HUES64 (cell line): ENCODE measurements at regions not wholly inside any gene's neighbourhood (a gene's known extent, or its start where the extent isn't known, plus 50 kb on each side); places are given as distances from the start of the nearest gene placed in this dataset.

ENCODE experiments used
- H3K27ac ChIP-seq: 2 replicates; pipeline ENCODE4 v1.7.0; 2013; ENCODE audit warnings: low read depth, low read length, inconsistent platforms
- H3K27me3 ChIP-seq: 2 replicates; pipeline ENCODE4 v1.6.1; 2013; ENCODE audit warnings: mild to moderate bottlenecking, low read length; ENCODE audit not compliant: insufficient read depth
- H3K36me3 ChIP-seq: 2 replicates; pipeline ENCODE4 v1.6.1; 2013; ENCODE audit warnings: mild to moderate bottlenecking, low read length; ENCODE audit not compliant: insufficient read depth
- H3K4me1 ChIP-seq: 2 replicates; pipeline ENCODE4 v1.6.1; 2013; ENCODE audit warnings: mild to moderate bottlenecking, low read length, moderate library complexity; ENCODE audit not compliant: insufficient read depth
- H3K4me3 ChIP-seq: 2 replicates; pipeline ENCODE4 v1.5.1; 2013; ENCODE audit warnings: mild to moderate bottlenecking, low read length, moderate library complexity
- H3K9ac ChIP-seq: 2 replicates; pipeline ENCODE4 v1.6.1; 2013; ENCODE audit warnings: mild to moderate bottlenecking, low read depth, low read length
- H3K9me3 ChIP-seq: 2 replicates; pipeline ENCODE4 v1.6.1; 2013; ENCODE audit warnings: low read depth, low read length; ENCODE audit not compliant: insufficient read depth
- WGBS: fragments of 150-250, 120-280 bp; methylation state at CpG from one replicate; pipeline ENCODE4 v1.1.7; 2013; ENCODE audit warnings: missing lambda C conversion rate; 5-methylcytosine and 5-hydroxymethylcytosine counted together

GRCh38 chr9:1416261-1416660 is 366.1 kb downstream of the DMRT2 start:
- 92% methylated on average over 3 of the region's 4 CpGs for WGBS
- H3K27me3 ChIP-seq: no peaks in the 10 kb centered on the region

GRCh38 chr9:1421436-1421835 is 371.3 kb downstream of the DMRT2 start:
- Histone ChIP-seq H3K4me3 (no peak overlapping the region), H3K27me3 (no peaks in the 10 kb centered on the region), H3K9me3 (peaks cover 15% of the 10 kb centered on the region), H3K4me1 (no peaks in the 10 kb centered on the region), H3K9ac (no peak overlapping the region), H3K27ac (no peak overlapping the region), H3K36me3 (no peaks in the 10 kb centered on the region)
- 91% methylated on average over 3 of the region's 4 CpGs for WGBS

More at GRCh38 chr9:1416261-1416660, 366.1 kb downstream of the DMRT2 start:
- Histone ChIP-seq H3K4me1 (no peaks in the 10 kb centered on the region), H3K4me3 (no peak overlapping the region), H3K27ac (no peak overlapping the region), H3K9ac (no peak overlapping the region), H3K36me3 (no peaks in the 10 kb centered on the region), H3K9me3 (0 out of 2 replicates have a peak, but pooled peaks cover 2% of the 10 kb centered on the region)

GRCh38 chr9:1427875-1428274 is 377.7 kb downstream of the DMRT2 start:
- no peaks in the 10 kb centered on the region for H3K4me1 ChIP-seq
- no peak overlapping the region for H3K9ac ChIP-seq
- H3K4me3 ChIP-seq: no peak overlapping the region
- H3K27me3 ChIP-seq: no peaks in the 10 kb centered on the region; the same call in 1 of the 2 replicates
- peaks cover 13% of the 10 kb centered on the region for H3K9me3 ChIP-seq
- 93% methylated on average over 2 of the region's 2 CpGs for WGBS
- H3K36me3 ChIP-seq: no peaks in the 10 kb centered on the region
- H3K27ac ChIP-seq: no peak overlapping the region

- H3K9me3 ChIP-seq: peaks cover 13% of the 10 kb centered on the region
- H3K36me3 ChIP-seq: no peaks in the 10 kb centered on the region
- 43% methylated on average over 5 of the region's 5 CpGs for WGBS
- H3K9ac ChIP-seq: no peak overlapping the region
- no peaks in the 10 kb centered on the region for H3K4me1 ChIP-seq
- H3K27me3 ChIP-seq: no peaks in the 10 kb centered on the region; the same call in 1 of the 2 replicates
- H3K27ac ChIP-seq: no peak overlapping the region
- H3K4me3 ChIP-seq: no peak overlapping the region
These were observed 379.1 kb downstream of the DMRT2 start for GRCh38 chr9:1429297-1429696.

- Histone ChIP-seq H3K27me3 (no peaks in the 10 kb centered on the region; the same call in 1 of the 2 replicates), H3K27ac (no peak overlapping the region), H3K9me3 (no peaks in the 10 kb centered on the region), H3K36me3 (no peaks in the 10 kb centered on the region), H3K9ac (no peak overlapping the region), H3K4me3 (no peak overlapping the region), H3K4me1 (no peaks in the 10 kb centered on the region)
- WGBS: 95% methylated on average over 4 of the region's 4 CpGs
These were observed 381.3 kb downstream of the DMRT2 start for GRCh38 chr9:1431461-1431860.

GRCh38 chr9:1434052-1434767 is 384.1 kb downstream of the DMRT2 start:
- Histone ChIP-seq H3K4me1 (no peaks in the 10 kb centered on the region), H3K4me3 (no peak overlapping the region), H3K9me3 (no peaks in the 10 kb centered on the region), H3K36me3 (no peaks in the 10 kb centered on the region), H3K9ac (no peak overlapping the region), H3K27me3 (no peaks in the 10 kb centered on the region; the same call in 1 of the 2 replicates), H3K27ac (no peak overlapping the region)
- WGBS: 77% methylated on average over 6 of the region's 7 CpGs

- Histone ChIP-seq H3K27me3 (no peaks in the 10 kb centered on the region; the same call in 1 of the 2 replicates), H3K36me3 (no peaks in the 10 kb centered on the region), H3K9me3 (no peaks in the 10 kb centered on the region), H3K9ac (no peak overlapping the region), H3K4me3 (no peak overlapping the region), H3K4me1 (no peaks in the 10 kb centered on the region), H3K27ac (no peak overlapping the region)
- 75% methylated on average over 1 of the region's 2 CpGs for WGBS
These were observed 384.7 kb downstream of the DMRT2 start for GRCh38 chr9:1434811-1435210.

GRCh38 chr9:1440256-1440655 is 390.1 kb downstream of the DMRT2 start:
- Histone ChIP-seq H3K36me3 (no peaks in the 10 kb centered on the region), H3K27ac (no peak overlapping the region), H3K9me3 (no peaks in the 10 kb centered on the region), H3K4me3 (no peak overlapping the region), H3K9ac (no peak overlapping the region), H3K4me1 (no peaks in the 10 kb centered on the region), H3K27me3 (no peaks in the 10 kb centered on the region)
- WGBS: 85% methylated on average over 3 of the region's 3 CpGs

- 88% methylated on average over 1 of the region's 1 CpG for WGBS
- no peaks in the 10 kb centered on the region for H3K4me1 ChIP-seq
- no peak overlapping the region for H3K9ac ChIP-seq
- H3K4me3 ChIP-seq: no peak overlapping the region
- no peaks in the 10 kb centered on the region for H3K9me3 ChIP-seq
- no peak overlapping the region for H3K27ac ChIP-seq
- H3K27me3 ChIP-seq: no peaks in the 10 kb centered on the region
- H3K36me3 ChIP-seq: no peaks in the 10 kb centered on the region
These were observed 391.9 kb downstream of the DMRT2 start for GRCh38 chr9:1442105-1442504.

- Histone ChIP-seq H3K4me1 (no peaks in the 10 kb centered on the region), H3K4me3 (no peak overlapping the region), H3K9me3 (no peaks in the 10 kb centered on the region), H3K27ac (no peak overlapping the region), H3K36me3 (no peaks in the 10 kb centered on the region), H3K9ac (no peak overlapping the region), H3K27me3 (no peaks in the 10 kb centered on the region)
- whole genome bisulfite sequencing: 88% methylated on average over 1 of the region's 1 CpG
These were observed 393.3 kb downstream of the DMRT2 start for GRCh38 chr9:1443450-1443849.

- no peaks in the 10 kb centered on the region for H3K36me3 ChIP-seq
- no peaks in the 10 kb centered on the region for H3K9me3 ChIP-seq
- no peaks in the 10 kb centered on the region for H3K27me3 ChIP-seq
- H3K9ac ChIP-seq: no peak overlapping the region
- WGBS: 83% methylated on average over 1 of the region's 2 CpGs
- H3K4me1 ChIP-seq: no peaks in the 10 kb centered on the region
- no peak overlapping the region for H3K27ac ChIP-seq
- H3K4me3 ChIP-seq: no peak overlapping the region
These were observed 396.5 kb downstream of the DMRT2 start for GRCh38 chr9:1446671-1447070.
